GM23248 (cell line): ENCODE measurements at regions not wholly inside any gene's neighbourhood (a gene's known extent, or its start where the extent isn't known, plus 50 kb on each side); places are given as distances from the start of the nearest gene placed in this dataset.

Experiments used
- EZH2 ChIP-seq: fragments of 200-600 bp; sonication (generic); IDR thresholded peaks from 2 replicates; pipeline ENCODE4 v1.6.1; 2018; ENCODE audit warnings: antibody characterized with exemption, mild to moderate bottlenecking; ENCODE audit not compliant: insufficient read depth, poor library complexity, severe bottlenecking
- EZH2phosphoT487 ChIP-seq: fragments of 200-600 bp; sonication (generic); IDR thresholded peaks from 2 replicates; pipeline ENCODE4 v1.6.1; 2018; ENCODE audit warnings: antibody characterized with exemption, moderate library complexity, mild to moderate bottlenecking, low read depth; ENCODE audit not compliant: insufficient read depth

GRCh38 chr10:28075424-28075823 lies 76.5 kb upstream of the ODAD2 start:
- TF ChIP-seq EZH2phosphoT487 (no peak), EZH2 (no peak)
